ENCODE measurements at regions not wholly inside any gene's neighbourhood (a gene's known extent, or its start where the extent isn't known, plus 50 kb on each side); places are given as distances from the start of the nearest gene placed in this dataset.

DNA sequence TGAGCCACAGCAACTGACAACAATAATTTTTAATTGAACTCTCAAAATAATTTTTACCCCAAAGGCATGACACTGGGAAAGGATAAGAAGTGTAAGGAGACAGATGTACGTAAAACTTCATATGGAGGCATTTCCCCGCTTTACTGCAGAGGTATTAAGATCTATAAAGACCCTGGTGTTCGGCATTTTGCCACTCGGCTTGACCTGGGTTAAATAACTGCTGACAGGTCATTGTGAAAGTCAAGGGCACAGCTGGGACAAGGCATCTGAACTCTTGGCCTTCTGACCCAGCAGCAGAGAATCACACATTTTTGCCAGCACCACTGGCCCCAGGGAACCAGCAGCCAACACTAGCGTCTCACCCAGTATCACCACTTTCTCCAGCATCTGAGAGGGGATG, 372.1 kb downstream of the SOX9 start:
- TF ChIP-seq POLR2AphosphoS5 (IDR thresholded peaks at IDR 0.05; ENCODE audit: borderline replicate concordance, low read depth, low read length), result no peak
- TF ChIP-seq EZH2 (IDR thresholded peaks at IDR 0.05), result no peak

Measured in SK-N-MC (cell line).